Activated naive CD4-positive, alpha-beta T cell treated with anti-CD3 and anti-CD28 coated beads for 36 hours (primary cell): ENCODE measurements at regions not wholly inside any gene's neighbourhood (a gene's known extent, or its start where the extent isn't known, plus 50 kb on each side); places are given as distances from the start of the nearest gene placed in this dataset.

Experiments
- CTCF ChIA-PET: fragments of 350-600 bp; sonication (Branson Sonifier 250); formaldehyde crosslinking; loops from one replicate; lab custom pipeline; 2021; ENCODE audit warnings: antibody characterized with exemption; lab: Charles Lee
- DNase-seq: peaks from one replicate; pipeline ENCODE4 v3.0.0-alpha.2; 2020
- H3K27ac Mint-ChIP-seq: one replicate; pipeline ENCODE4 v1.8.0; 2021; ENCODE audit warnings: mild to moderate bottlenecking, mixed read lengths
- H3K27me3 Mint-ChIP-seq: one replicate; pipeline ENCODE4 v1.8.0; 2021; ENCODE audit warnings: low read depth, mixed read lengths
- H3K36me3 Mint-ChIP-seq: one replicate; pipeline ENCODE4 v1.8.0; 2021; ENCODE audit warnings: low read depth, mixed read lengths
- H3K4me1 Mint-ChIP-seq: one replicate; pipeline ENCODE4 v1.8.0; 2021; ENCODE audit warnings: low read depth, mixed read lengths
- H3K4me3 Mint-ChIP-seq: one replicate; pipeline ENCODE4 v1.8.0; 2021; ENCODE audit warnings: mild to moderate bottlenecking, moderate library complexity, mixed read lengths
- H3K9me3 Mint-ChIP-seq: one replicate; pipeline ENCODE4 v1.8.0; 2021; ENCODE audit warnings: mixed read lengths
- intact Hi-C: fragments of 100-400 bp; cut with micrococcal nuclease; formaldehyde crosslinking; loops from one replicate; pipeline ENCODE4 v1.15.1; 2023

- no peak overlapping the region for H3K4me3 Mint-ChIP-seq
These were observed 129.2 kb downstream of the ETAA1 start for GRCh38 chr2:67526283-67526682.

GRCh38 chr2:67528320-67528719 lies 131.2 kb downstream of the ETAA1 start:
- no peak for DNase-seq
- H3K4me1 Mint-ChIP-seq = no peaks in the 10 kb centered on the region
- peaks cover 5% of the 10 kb centered on the region for H3K9me3 Mint-ChIP-seq
- no peaks in the 10 kb centered on the region for H3K36me3 Mint-ChIP-seq
- no peak overlapping the region for H3K27ac Mint-ChIP-seq
- peaks cover 3% of the 10 kb centered on the region for H3K27me3 Mint-ChIP-seq
- H3K4me3 Mint-ChIP-seq = no peak overlapping the region
- intact Hi-C loops = no loop called here
- CTCF ChIA-PET = no interaction called here

More at GRCh38 chr2:67526283-67526682, 129.2 kb downstream of the ETAA1 start:
- peaks cover 3% of the 10 kb centered on the region for H3K27me3 Mint-ChIP-seq
- no peaks in the 10 kb centered on the region for H3K36me3 Mint-ChIP-seq
- H3K4me1 Mint-ChIP-seq = no peaks in the 10 kb centered on the region
- peaks cover 5% of the 10 kb centered on the region for H3K9me3 Mint-ChIP-seq
- CTCF ChIA-PET = no interaction called here
- no peak overlapping the region for H3K27ac Mint-ChIP-seq
- no peak for DNase-seq
- intact Hi-C loops = no loop called here

- H3K9me3 Mint-ChIP-seq = peaks cover 5% of the 10 kb centered on the region
- no peaks in the 10 kb centered on the region for H3K36me3 Mint-ChIP-seq
- H3K4me3 Mint-ChIP-seq = no peak overlapping the region
- intact Hi-C loops = no loop called here
- CTCF ChIA-PET = no interaction called here
- no peaks in the 10 kb centered on the region for H3K27me3 Mint-ChIP-seq
- H3K4me1 Mint-ChIP-seq = no peaks in the 10 kb centered on the region
- no peak overlapping the region for H3K27ac Mint-ChIP-seq
- DNase-seq = no peak
These were observed 135.3 kb downstream of the ETAA1 start for GRCh38 chr2:67532387-67532786.

- no peak overlapping the region for H3K4me3 Mint-ChIP-seq
- H3K27me3 Mint-ChIP-seq = no peaks in the 10 kb centered on the region
- H3K27ac Mint-ChIP-seq = no peak overlapping the region
- CTCF ChIA-PET = no interaction called here
- H3K9me3 Mint-ChIP-seq = peaks cover 10% of the 10 kb centered on the region
- no peaks in the 10 kb centered on the region for H3K36me3 Mint-ChIP-seq
- no peak for DNase-seq
- H3K4me1 Mint-ChIP-seq = no peaks in the 10 kb centered on the region
- intact Hi-C loops = no loop called here
These were observed 137.6 kb downstream of the ETAA1 start for GRCh38 chr2:67534745-67535144.

- Mint-ChIP-seq H3K27ac (no peak overlapping the region), H3K4me1 (no peaks in the 10 kb centered on the region), H3K9me3 (peaks cover 23% of the 10 kb centered on the region), H3K4me3 (no peak overlapping the region), H3K27me3 (no peaks in the 10 kb centered on the region), H3K36me3 (no peaks in the 10 kb centered on the region)
- intact Hi-C loops = no loop called here
- no peak for DNase-seq
- CTCF ChIA-PET = no interaction called here
These were observed 143.8 kb downstream of the ETAA1 start for GRCh38 chr2:67540962-67541361.

- Mint-ChIP-seq H3K27ac (no peak overlapping the region), H3K36me3 (no peaks in the 10 kb centered on the region), H3K4me3 (no peak overlapping the region), H3K27me3 (peaks cover 6% of the 10 kb centered on the region), H3K4me1 (no peaks in the 10 kb centered on the region), H3K9me3 (peaks cover 12% of the 10 kb centered on the region)
- DNase-seq = no peak
- CTCF ChIA-PET = interaction anchor here (0.5 kb wide), 1 partner anchor 1168 kb away, joined by 3 read pairs; no protein-coding TSS in a partner anchor
- intact Hi-C loops = no loop called here
These were observed 147.2 kb downstream of the ETAA1 start for GRCh38 chr2:67544286-67544685.

GRCh38 chr2:67548317-67549201 lies 151.4 kb downstream of the ETAA1 start:
- CTCF ChIA-PET = no interaction called here
- Mint-ChIP-seq H3K27ac (no peak overlapping the region), H3K27me3 (peaks cover 11% of the 10 kb centered on the region), H3K4me3 (no peak overlapping the region), H3K36me3 (no peaks in the 10 kb centered on the region), H3K9me3 (peaks cover 3% of the 10 kb centered on the region), H3K4me1 (no peaks in the 10 kb centered on the region)
- intact Hi-C loops = no loop called here
- DNase-seq = no peak

- CTCF ChIA-PET = no interaction called here
- intact Hi-C loops = no loop called here
These were observed 162.0 kb downstream of the ETAA1 start for GRCh38 chr2:67559156-67559555.

GRCh38 chr2:67560771-67561456 lies 163.8 kb downstream of the ETAA1 start:
- Mint-ChIP-seq H3K4me3 (no peak overlapping the region), H3K4me1 (no peaks in the 10 kb centered on the region), H3K9me3 (no peaks in the 10 kb centered on the region), H3K27ac (no peak overlapping the region), H3K27me3 (no peaks in the 10 kb centered on the region), H3K36me3 (no peaks in the 10 kb centered on the region)
- intact Hi-C loops = no loop called here
- CTCF ChIA-PET = no interaction called here
- DNase-seq = no peak

More at GRCh38 chr2:67559156-67559555, 162.0 kb downstream of the ETAA1 start:
- H3K9me3 Mint-ChIP-seq = no peaks in the 10 kb centered on the region
- H3K4me1 Mint-ChIP-seq = no peaks in the 10 kb centered on the region
- H3K36me3 Mint-ChIP-seq = no peaks in the 10 kb centered on the region
- DNase-seq = no peak
- H3K27me3 Mint-ChIP-seq = peaks cover 2% of the 10 kb centered on the region
- no peak overlapping the region for H3K4me3 Mint-ChIP-seq
- no peak overlapping the region for H3K27ac Mint-ChIP-seq

- no peak for DNase-seq
- Mint-ChIP-seq H3K4me3 (no peak overlapping the region), H3K36me3 (no peaks in the 10 kb centered on the region), H3K4me1 (no peaks in the 10 kb centered on the region), H3K9me3 (no peaks in the 10 kb centered on the region), H3K27ac (no peak overlapping the region), H3K27me3 (no peaks in the 10 kb centered on the region)
- CTCF ChIA-PET = no interaction called here
- intact Hi-C loops = no loop called here
These were observed 164.4 kb downstream of the ETAA1 start for GRCh38 chr2:67561457-67561965.

GRCh38 chr2:67564076-67564475 lies 166.9 kb downstream of the ETAA1 start:
- CTCF ChIA-PET = no interaction called here
- Mint-ChIP-seq H3K36me3 (no peaks in the 10 kb centered on the region), H3K4me3 (no peak overlapping the region)

GRCh38 chr2:67564626-67565025 lies 167.5 kb downstream of the ETAA1 start:
- H3K9me3 Mint-ChIP-seq = no peaks in the 10 kb centered on the region
- intact Hi-C loops = no loop called here
- no peaks in the 10 kb centered on the region for H3K36me3 Mint-ChIP-seq
- no peak overlapping the region for H3K27ac Mint-ChIP-seq
- H3K27me3 Mint-ChIP-seq = peaks cover 2% of the 10 kb centered on the region
- CTCF ChIA-PET = no interaction called here
- no peak for DNase-seq
- H3K4me3 Mint-ChIP-seq = no peak overlapping the region
- no peaks in the 10 kb centered on the region for H3K4me1 Mint-ChIP-seq

More at GRCh38 chr2:67564076-67564475, 166.9 kb downstream of the ETAA1 start:
- DNase-seq = no peak
- H3K27ac Mint-ChIP-seq = no peak overlapping the region
- peaks cover 2% of the 10 kb centered on the region for H3K27me3 Mint-ChIP-seq
- no peaks in the 10 kb centered on the region for H3K4me1 Mint-ChIP-seq
- H3K9me3 Mint-ChIP-seq = no peaks in the 10 kb centered on the region
- intact Hi-C loops = no loop called here
